AG09309 (cell line): ENCODE measurements at regions not wholly inside any gene's neighbourhood (a gene's known extent, or its start where the extent isn't known, plus 50 kb on each side); places are given as distances from the start of the nearest gene placed in this dataset.
"Not testable (repeated sequence)": the region's sequence is repeated elsewhere in the genome, so short reads cannot be mapped to it uniquely, and the experiment has no call there.

Experiments used
- DNase-seq: peaks from one replicate; pipeline ENCODE4 v3.0.0-alpha.2; 2010; ENCODE audit warnings: low read depth
- H3K4me3 ChIP-seq: 2 replicates; pipeline ENCODE4 v1.5.1; 2011; ENCODE audit warnings: mild to moderate bottlenecking, low read depth, low read length, moderate library complexity; ENCODE audit not compliant: control insufficient read depth
- TF ChIP-seq, protein P1 (sequence below): IDR thresholded peaks from 2 replicates; pipeline ENCODE4 v1.5.1; 2011; ENCODE audit warnings: mild to moderate bottlenecking, low read depth, low read length, inconsistent platforms; ENCODE audit not compliant: insufficient read depth, control insufficient read depth; ENCODE audit errors: missing control alignments

GRCh38 chr9:29063031-29063430 lies 1489.8 kb upstream of the C9orf72 start:
- DNase-seq, result no peak
- TF ChIP-seq, protein P1, sequence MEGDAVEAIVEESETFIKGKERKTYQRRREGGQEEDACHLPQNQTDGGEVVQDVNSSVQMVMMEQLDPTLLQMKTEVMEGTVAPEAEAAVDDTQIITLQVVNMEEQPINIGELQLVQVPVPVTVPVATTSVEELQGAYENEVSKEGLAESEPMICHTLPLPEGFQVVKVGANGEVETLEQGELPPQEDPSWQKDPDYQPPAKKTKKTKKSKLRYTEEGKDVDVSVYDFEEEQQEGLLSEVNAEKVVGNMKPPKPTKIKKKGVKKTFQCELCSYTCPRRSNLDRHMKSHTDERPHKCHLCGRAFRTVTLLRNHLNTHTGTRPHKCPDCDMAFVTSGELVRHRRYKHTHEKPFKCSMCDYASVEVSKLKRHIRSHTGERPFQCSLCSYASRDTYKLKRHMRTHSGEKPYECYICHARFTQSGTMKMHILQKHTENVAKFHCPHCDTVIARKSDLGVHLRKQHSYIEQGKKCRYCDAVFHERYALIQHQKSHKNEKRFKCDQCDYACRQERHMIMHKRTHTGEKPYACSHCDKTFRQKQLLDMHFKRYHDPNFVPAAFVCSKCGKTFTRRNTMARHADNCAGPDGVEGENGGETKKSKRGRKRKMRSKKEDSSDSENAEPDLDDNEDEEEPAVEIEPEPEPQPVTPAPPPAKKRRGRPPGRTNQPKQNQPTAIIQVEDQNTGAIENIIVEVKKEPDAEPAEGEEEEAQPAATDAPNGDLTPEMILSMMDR, result no peak
- H3K4me3 ChIP-seq, result no peak overlapping the region

DNA sequence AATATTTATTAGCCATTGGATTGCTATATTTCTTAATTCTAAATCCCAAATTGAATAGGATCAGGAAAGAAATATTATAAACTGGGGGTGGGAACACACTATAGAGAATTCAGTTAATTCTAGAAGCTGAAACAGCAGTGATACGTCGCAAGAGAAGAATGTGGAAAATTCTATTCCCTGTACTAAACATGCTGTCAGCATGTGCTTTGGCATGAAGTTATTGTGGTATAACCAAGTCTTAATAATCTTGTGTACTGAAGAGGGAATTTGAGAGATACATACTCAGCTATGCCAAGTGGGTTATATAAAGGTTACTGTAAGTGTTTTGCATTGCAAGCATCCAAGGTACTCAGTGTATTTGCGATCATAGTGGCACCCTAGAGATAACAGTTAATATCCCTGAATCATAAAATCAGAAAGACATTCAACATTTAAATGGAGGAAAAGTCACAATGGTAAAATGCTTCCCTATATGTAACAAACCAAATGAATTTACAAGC lies 1492.9 kb upstream of the C9orf72 start:
- no peak overlapping the region for H3K4me3 ChIP-seq
- no peak for DNase-seq
- TF ChIP-seq, protein P1, result no peak

DNA sequence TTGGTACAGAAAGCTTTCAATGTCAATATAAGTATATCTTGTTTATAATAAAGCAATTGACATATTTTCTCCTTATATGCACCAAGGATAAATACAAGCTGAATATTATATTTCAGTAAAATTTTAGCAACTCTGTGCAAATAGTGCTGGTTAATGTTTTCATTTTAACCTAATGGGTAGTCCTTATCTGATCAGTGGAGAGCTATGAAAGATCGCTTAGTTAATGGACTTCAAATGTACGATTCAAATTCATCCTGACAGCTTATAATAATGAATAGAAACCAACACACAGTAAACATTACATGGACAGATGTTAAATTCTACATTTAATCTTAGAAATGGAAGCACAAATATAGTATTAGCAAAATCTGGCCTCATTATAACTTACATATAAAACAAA lies 1495.2 kb upstream of the C9orf72 start:
- no peak for DNase-seq
- no peak overlapping the region for H3K4me3 ChIP-seq
- TF ChIP-seq, protein P1, result no peak

DNA sequence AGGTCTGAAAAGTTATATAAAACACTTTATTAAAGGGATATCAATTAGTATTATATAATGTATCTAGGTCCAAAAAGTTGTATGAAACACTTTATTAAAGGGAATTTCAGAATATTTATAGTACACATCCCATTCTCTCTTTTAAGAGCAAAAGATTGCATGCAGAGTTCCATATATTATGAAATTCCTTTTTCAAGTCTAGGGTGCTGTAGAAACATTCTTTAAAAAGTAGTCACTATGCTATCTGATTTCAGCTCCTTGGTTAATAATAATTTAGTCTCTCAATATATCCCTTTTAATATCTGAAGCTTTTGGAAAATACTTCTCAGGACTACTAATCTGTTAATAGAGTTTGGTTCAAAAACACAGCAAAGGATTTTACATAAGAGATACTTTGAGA lies 1496.1 kb upstream of the C9orf72 start:
- H3K4me3 ChIP-seq, result no peak overlapping the region
- TF ChIP-seq, protein P1, result no peak
- no peak for DNase-seq

DNA sequence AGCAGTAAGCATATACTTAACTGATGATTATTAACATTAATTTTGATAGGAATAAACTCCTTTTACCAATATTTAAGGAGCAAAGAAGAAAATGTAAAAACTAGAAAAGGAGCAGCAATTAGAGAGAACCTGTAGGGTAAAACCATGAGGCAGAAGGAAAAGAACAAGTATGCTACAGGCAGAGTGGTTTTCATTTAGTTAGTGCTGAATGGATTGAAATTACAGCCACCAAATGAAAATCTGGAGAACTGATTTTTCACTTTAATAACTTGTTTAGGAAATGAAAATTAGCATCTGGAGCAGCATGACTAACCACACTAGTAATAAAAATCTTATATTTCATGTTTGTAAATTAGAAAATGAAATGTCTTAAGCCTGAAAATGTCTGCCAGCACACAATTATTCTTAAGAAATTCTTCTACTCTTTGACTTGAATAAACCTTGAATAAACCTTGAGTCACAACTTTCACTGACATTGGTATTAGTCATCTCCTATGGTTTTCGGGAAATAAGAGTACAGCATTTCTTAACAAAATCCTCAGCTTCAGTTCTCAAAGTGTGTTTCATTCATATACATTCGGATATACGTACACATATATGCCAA lies 1504.9 kb upstream of the C9orf72 start:
- DNase-seq, result no peak
- H3K4me3 ChIP-seq, result no peak overlapping the region

GRCh38 chr9:29100762-29101161 lies 1527.5 kb upstream of the C9orf72 start:
- H3K4me3 ChIP-seq, result no peak overlapping the region

More for the DNA sequence above, 1504.9 kb upstream of the C9orf72 start:
- TF ChIP-seq, protein P1, result no peak

DNA sequence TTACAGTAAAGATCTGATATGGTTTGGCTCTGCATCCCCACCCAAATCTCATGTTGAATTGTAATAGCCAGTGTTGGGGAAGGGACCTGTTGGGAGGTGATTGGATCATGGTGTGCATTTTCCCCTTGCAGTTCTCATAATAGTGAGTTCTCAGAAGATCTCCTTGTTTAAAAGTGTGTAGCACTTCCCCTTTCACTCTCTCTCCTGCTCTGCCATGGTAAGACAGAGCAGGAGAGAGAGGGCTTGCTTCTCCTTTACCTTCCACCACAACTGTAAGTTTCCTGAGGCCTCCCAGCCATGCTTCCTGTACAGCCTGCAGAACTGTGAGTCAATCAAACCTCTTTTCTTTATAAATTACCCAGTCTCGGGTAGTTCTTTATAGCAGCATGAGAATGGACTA lies 1530.9 kb upstream of the C9orf72 start:
- H3K4me3 ChIP-seq, DNase-seq: not testable (repeated sequence)

More at GRCh38 chr9:29100762-29101161, 1527.5 kb upstream of the C9orf72 start:
- TF ChIP-seq, protein P1, result no peak
- DNase-seq, result no peak
